NCI-H146 (cell line): ENCODE measurements at regions not wholly inside any gene's neighbourhood (a gene's known extent, or its start where the extent isn't known, plus 50 kb on each side); places are given as distances from the start of the nearest gene placed in this dataset.

Source experiments
- DNase-seq: peaks from one replicate; lab custom pipeline; 2025; lab: John Stamatoyannopoulos, UW

DNA sequence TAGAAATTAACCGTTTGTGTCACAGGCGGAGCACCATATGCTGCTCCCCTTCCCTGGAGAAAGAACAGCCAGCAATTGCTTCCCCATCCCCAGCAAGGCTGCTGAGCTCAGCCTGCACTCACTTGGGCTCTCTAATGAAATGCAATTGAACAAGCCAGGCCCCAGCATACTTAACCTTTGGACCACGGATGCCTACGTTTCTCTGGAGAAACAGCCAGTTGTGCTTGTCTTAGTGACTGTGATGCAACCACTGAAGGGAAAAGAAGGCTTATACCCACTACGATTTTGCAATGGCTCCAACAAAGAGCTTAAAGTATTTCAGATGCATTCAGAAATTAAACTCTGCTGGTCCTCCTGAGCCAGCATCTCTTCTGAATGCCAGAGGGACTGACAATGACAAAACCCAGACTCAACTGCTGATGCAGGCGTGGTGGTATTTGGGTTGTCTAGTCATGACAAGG, 51.3 kb upstream of the SESN3 start:
- no peak for DNase-seq
